ENCODE measurements at regions not wholly inside any gene's neighbourhood (a gene's known extent, or its start where the extent isn't known, plus 50 kb on each side); places are given as distances from the start of the nearest gene placed in this dataset.

GRCh38 chr4:152143806-152144205 lies 383.0 kb upstream of the GATB start:
- TF ChIP-seq CTCF (IDR thresholded peaks at IDR 0.05) (no peak), POLR2A (IDR thresholded peaks at IDR 0.05) (no peak)

Data from esophagus squamous epithelium (tissue), 4 donors.